ENCODE measurements at regions not wholly inside any gene's neighbourhood (a gene's known extent, or its start where the extent isn't known, plus 50 kb on each side); places are given as distances from the start of the nearest gene placed in this dataset.
A peak's percentile ranks its signal among the peaks of the same experiment; 100 is the strongest.

GRCh38 chr11:19330416-19330815 is 89.7 kb upstream of the E2F8 start:
- TF ChIP-seq CTCF (IDR thresholded peaks at IDR 0.05; ENCODE audit: extremely low read depth, insufficient read depth, missing control alignments) = no peak
- in situ Hi-C loops (cut with MboI; ENCODE audit: low pct_unique_long_range_greater_than_20kb, low sequenced_read_pairs, unreplicated experiment) = no loop called here
- DNase-seq (ENCODE audit: low spot score) = no peak

GRCh38 chr11:19329970-19330369 is 89.2 kb upstream of the E2F8 start:
- in situ Hi-C loops (cut with MboI; ENCODE audit: low pct_unique_long_range_greater_than_20kb, low sequenced_read_pairs, unreplicated experiment) = no loop called here
- TF ChIP-seq CTCF (IDR thresholded peaks at IDR 0.05; ENCODE audit: extremely low read depth, insufficient read depth, missing control alignments) = no peak
- no peak for DNase-seq (ENCODE audit: low spot score)

- TF ChIP-seq CTCF (IDR thresholded peaks at IDR 0.05; ENCODE audit: extremely low read depth, insufficient read depth, missing control alignments) = no peak
- no peak for DNase-seq (ENCODE audit: low spot score)
- in situ Hi-C loops (cut with MboI; ENCODE audit: low pct_unique_long_range_greater_than_20kb, low sequenced_read_pairs, unreplicated experiment) = no loop called here
Measured at GRCh38 chr11:19328586-19329311, 88.0 kb upstream of the E2F8 start.

GRCh38 chr11:19327280-19327679 is 86.5 kb upstream of the E2F8 start:
- in situ Hi-C loops (cut with MboI; ENCODE audit: low pct_unique_long_range_greater_than_20kb, low sequenced_read_pairs, unreplicated experiment) = no loop called here
- no peak for DNase-seq (ENCODE audit: low spot score)
- no peak for TF ChIP-seq CTCF (IDR thresholded peaks at IDR 0.05; ENCODE audit: extremely low read depth, insufficient read depth, missing control alignments)

- in situ Hi-C loops (cut with MboI; ENCODE audit: low pct_unique_long_range_greater_than_20kb, low sequenced_read_pairs, unreplicated experiment) = no loop called here
- no peak for DNase-seq (ENCODE audit: low spot score)
- TF ChIP-seq CTCF (IDR thresholded peaks at IDR 0.05; ENCODE audit: extremely low read depth, insufficient read depth, missing control alignments) = no peak
Measured at GRCh38 chr11:19326499-19326898, 85.8 kb upstream of the E2F8 start.

GRCh38 chr11:19323502-19323901 is 82.8 kb upstream of the E2F8 start:
- in situ Hi-C loops (cut with MboI; ENCODE audit: low pct_unique_long_range_greater_than_20kb, low sequenced_read_pairs, unreplicated experiment) = loop anchor here (25.0 kb wide), 3 partner anchors 111 to 414 kb away; partner anchors contain the start of genes CSRP3 and MRGPRX2
- TF ChIP-seq CTCF (IDR thresholded peaks at IDR 0.05; ENCODE audit: extremely low read depth, insufficient read depth, missing control alignments) = peak; percentile 41
- DNase-seq (ENCODE audit: low spot score) = no peak
